ENCODE measurements at regions not wholly inside any gene's neighbourhood (a gene's known extent, or its start where the extent isn't known, plus 50 kb on each side); places are given as distances from the start of the nearest gene placed in this dataset.

DNA sequence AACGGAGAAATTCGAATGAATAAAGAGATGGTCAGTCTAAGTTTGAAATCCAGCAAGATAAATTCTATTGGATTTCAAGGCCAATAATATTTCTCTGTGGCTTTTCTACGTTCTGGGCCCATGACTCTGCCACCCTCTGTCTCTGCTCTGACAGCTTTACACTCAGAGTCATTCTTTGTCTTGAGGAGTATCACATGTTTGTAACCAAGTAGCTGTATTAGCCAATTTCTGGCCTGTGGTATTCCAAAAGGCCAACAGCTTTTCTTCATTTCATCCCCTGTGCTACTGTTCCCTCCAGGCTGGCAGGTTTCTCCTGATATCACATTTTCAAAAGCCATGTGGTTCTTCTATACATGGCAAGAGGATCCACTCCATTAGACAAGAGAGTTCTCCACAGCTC is 324.1 kb upstream of the CNTN4 start:
- Mint-ChIP-seq H3K27ac (no peak overlapping the region), H3K27me3 (no peaks in the 10 kb centered on the region), H3K4me3 (no peak overlapping the region), H3K36me3 (ENCODE audit: low read depth) (no peaks in the 10 kb centered on the region), H3K9me3 (peaks cover 9% of the 10 kb centered on the region), H3K4me1 (ENCODE audit: low read depth) (no peaks in the 10 kb centered on the region)
- H3K4me3 ChIP-seq (ENCODE audit: low read length): no peak overlapping the region
- H3K27me3 ChIP-seq (ENCODE audit: control insufficient read depth in 1 of 2, insufficient read depth in 2 of 2, low read length in 2 of 2): no peaks in the 10 kb centered on the region
- no peaks in the 10 kb centered on the region for H3K4me1 ChIP-seq (ENCODE audit: insufficient read depth, low read length)
- intact Hi-C loops (cut with DNase I, micrococcal nuclease): no loop called here
- TF ChIP-seq, protein P1, sequence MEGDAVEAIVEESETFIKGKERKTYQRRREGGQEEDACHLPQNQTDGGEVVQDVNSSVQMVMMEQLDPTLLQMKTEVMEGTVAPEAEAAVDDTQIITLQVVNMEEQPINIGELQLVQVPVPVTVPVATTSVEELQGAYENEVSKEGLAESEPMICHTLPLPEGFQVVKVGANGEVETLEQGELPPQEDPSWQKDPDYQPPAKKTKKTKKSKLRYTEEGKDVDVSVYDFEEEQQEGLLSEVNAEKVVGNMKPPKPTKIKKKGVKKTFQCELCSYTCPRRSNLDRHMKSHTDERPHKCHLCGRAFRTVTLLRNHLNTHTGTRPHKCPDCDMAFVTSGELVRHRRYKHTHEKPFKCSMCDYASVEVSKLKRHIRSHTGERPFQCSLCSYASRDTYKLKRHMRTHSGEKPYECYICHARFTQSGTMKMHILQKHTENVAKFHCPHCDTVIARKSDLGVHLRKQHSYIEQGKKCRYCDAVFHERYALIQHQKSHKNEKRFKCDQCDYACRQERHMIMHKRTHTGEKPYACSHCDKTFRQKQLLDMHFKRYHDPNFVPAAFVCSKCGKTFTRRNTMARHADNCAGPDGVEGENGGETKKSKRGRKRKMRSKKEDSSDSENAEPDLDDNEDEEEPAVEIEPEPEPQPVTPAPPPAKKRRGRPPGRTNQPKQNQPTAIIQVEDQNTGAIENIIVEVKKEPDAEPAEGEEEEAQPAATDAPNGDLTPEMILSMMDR (IDR thresholded peaks at IDR 0.05): no peak
- H3K27ac ChIP-seq (ENCODE audit: low read depth in 1 of 2, low read length in 2 of 2): no peak overlapping the region
- POLR2A ChIA-PET: no interaction called here
- no peaks in the 10 kb centered on the region for H3K36me3 ChIP-seq (ENCODE audit: insufficient read depth, low read length)
- no peak for DNase-seq
- CTCF ChIA-PET: no interaction called here
- no peak for ATAC-seq (ENCODE audit: poor library complexity)
- no peaks in the 10 kb centered on the region for H3K9me3 ChIP-seq (ENCODE audit: control insufficient read depth in 1 of 2, insufficient read depth in 1 of 2, low read length in 2 of 2)

DNA sequence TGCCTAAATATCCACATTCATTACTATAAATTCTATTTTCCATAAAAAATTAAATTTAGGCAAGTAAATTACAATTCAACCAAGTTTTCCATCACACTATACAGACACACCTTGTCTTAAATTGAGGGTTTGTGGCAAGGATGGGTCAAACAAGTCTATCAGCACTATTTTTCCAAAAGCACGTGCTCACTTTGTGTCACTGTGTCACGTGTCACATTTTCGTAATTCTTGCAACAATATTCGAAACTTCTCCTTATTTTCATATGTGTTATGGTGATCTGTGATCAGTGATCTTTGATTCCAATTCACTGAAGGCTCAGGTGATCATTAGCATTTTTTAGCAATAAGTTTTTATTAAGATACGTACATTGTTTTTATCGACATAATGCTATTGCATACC is 323.3 kb upstream of the CNTN4 start:
- ChIA-PET POLR2A (no interaction called here), CTCF (no interaction called here)
- Histone ChIP-seq H3K9me3 (ENCODE audit: control insufficient read depth in 1 of 2, insufficient read depth in 1 of 2, low read length in 2 of 2) (no peaks in the 10 kb centered on the region), H3K36me3 (ENCODE audit: insufficient read depth, low read length) (no peaks in the 10 kb centered on the region), H3K27ac (ENCODE audit: low read depth in 1 of 2, low read length in 2 of 2) (no peak overlapping the region), H3K4me3 (ENCODE audit: low read length) (no peak overlapping the region), H3K27me3 (ENCODE audit: control insufficient read depth in 1 of 2, insufficient read depth in 2 of 2, low read length in 2 of 2) (no peaks in the 10 kb centered on the region), H3K4me1 (ENCODE audit: insufficient read depth, low read length) (no peaks in the 10 kb centered on the region)
- no peaks in the 10 kb centered on the region for H3K36me3 Mint-ChIP-seq (ENCODE audit: low read depth)
- no peaks in the 10 kb centered on the region for H3K27me3 Mint-ChIP-seq
- TF ChIP-seq, protein P1 (IDR thresholded peaks at IDR 0.05): no peak
- no peaks in the 10 kb centered on the region for H3K4me1 Mint-ChIP-seq (ENCODE audit: low read depth)
- DNase-seq (no peak), ATAC-seq (ENCODE audit: poor library complexity) (no peak)
- H3K9me3 Mint-ChIP-seq: peaks cover 8% of the 10 kb centered on the region
- H3K27ac Mint-ChIP-seq: no peak overlapping the region
- intact Hi-C loops (cut with DNase I, micrococcal nuclease): no loop called here
- H3K4me3 Mint-ChIP-seq: no peak overlapping the region

DNA sequence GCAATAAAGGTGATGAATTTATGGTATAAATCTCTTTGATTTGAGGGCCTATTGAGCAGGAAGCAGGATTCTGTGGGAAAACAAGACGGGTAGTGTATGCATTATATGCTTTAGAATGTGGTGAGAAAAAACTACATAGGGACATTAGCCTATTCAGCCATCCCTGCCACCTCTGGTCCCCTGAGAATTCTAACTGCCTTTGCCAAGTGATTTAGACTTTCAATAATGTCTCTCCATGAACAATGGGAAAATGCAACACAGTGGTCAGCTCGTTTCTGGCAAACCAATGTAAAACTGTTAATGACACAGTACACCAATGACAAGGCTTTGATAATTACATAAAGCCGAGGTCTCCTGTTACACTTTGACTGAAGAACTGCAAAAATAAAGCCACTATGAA is 314.7 kb upstream of the CNTN4 start:
- Mint-ChIP-seq H3K27me3 (no peaks in the 10 kb centered on the region), H3K36me3 (ENCODE audit: low read depth) (no peaks in the 10 kb centered on the region), H3K4me1 (ENCODE audit: low read depth) (no peaks in the 10 kb centered on the region), H3K9me3 (peaks cover 7% of the 10 kb centered on the region), H3K4me3 (no peak overlapping the region), H3K27ac (no peak overlapping the region)
- TF ChIP-seq, protein P1 (IDR thresholded peaks at IDR 0.05): no peak
- ATAC-seq (ENCODE audit: poor library complexity) (no peak), DNase-seq (no peak)
- Histone ChIP-seq H3K36me3 (ENCODE audit: insufficient read depth, low read length) (no peaks in the 10 kb centered on the region), H3K4me1 (ENCODE audit: insufficient read depth, low read length) (no peaks in the 10 kb centered on the region), H3K27ac (ENCODE audit: low read depth in 1 of 2, low read length in 2 of 2) (no peak overlapping the region), H3K27me3 (ENCODE audit: control insufficient read depth in 1 of 2, insufficient read depth in 2 of 2, low read length in 2 of 2) (no peaks in the 10 kb centered on the region), H3K4me3 (ENCODE audit: low read length) (no peak overlapping the region), H3K9me3 (ENCODE audit: control insufficient read depth in 1 of 2, insufficient read depth in 1 of 2, low read length in 2 of 2) (peaks cover 0 to 4% of the 10 kb centered on the region in 2 experiments)
- intact Hi-C loops (cut with DNase I, micrococcal nuclease): loop anchor here in 1 of 2 experiments (10.0 kb wide), 1 partner anchor 609 kb away; no protein-coding TSS in a partner anchor
- ChIA-PET CTCF (no interaction called here), POLR2A (no interaction called here)

All from CD4-positive, alpha-beta T cell (primary cell).